GM18517 (cell line): ENCODE measurements at regions not wholly inside any gene's neighbourhood (a gene's known extent, or its start where the extent isn't known, plus 50 kb on each side); places are given as distances from the start of the nearest gene placed in this dataset.

ENCODE experiments used
- ATAC-seq: cut with Tn5 transposase; IDR thresholded peaks from one replicate; pipeline ENCODE4 v1.9.1; 2021; ENCODE audit warnings: mild to moderate bottlenecking, moderate library complexity; ENCODE audit not compliant: unreplicated experiment

DNA sequence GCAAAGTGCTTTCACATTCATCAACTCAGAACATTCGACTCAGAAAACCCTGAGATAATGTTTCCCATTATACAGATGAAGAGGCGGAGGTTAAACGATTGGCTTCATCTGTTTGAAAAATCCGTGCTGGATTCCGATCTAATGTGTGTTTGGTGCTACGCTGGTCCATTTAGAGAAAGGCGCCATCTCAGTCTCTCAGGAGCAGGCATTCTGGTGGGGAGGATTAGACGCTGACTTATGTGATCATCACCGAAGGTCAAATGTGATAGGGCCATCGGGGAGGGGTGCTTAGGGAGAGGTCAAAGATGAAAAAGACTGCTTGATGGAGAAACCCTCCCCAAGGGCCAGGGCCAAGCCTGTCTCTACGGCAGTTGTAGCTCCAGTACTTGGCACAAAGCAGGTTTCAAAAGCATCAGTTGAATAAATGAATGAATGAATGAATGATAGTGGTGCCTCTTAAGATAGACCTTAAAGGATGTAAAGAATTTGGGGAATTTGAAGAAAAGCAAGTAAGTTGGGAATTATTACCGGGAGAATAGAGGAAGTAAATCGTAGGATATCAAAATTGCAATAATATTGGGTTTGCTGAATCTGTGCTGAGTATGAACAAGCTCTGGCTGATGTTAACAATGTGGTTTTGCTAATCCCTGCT, 160.6 kb upstream of the SHB start:
- ATAC-seq: no peak

DNA sequence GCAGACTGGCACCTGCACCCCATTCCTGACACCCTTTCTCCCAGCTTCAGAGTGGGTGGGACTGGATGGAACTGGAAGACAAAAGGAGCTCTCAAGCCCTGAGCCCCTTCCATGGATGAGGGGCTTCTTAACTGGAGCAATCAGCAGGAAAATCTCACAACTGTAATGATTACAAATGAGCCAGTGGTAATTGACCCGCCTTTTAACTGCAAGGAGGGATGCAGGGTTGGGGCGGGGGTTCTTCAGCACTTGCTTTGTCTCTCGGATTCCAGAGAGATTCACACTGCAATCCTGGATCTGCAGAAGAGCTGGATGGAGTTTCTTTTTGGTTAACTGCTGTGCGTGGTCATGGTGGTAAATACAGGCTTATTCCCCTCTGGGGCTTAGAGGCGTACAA, 160.1 kb upstream of the SHB start:
- no peak for ATAC-seq

DNA sequence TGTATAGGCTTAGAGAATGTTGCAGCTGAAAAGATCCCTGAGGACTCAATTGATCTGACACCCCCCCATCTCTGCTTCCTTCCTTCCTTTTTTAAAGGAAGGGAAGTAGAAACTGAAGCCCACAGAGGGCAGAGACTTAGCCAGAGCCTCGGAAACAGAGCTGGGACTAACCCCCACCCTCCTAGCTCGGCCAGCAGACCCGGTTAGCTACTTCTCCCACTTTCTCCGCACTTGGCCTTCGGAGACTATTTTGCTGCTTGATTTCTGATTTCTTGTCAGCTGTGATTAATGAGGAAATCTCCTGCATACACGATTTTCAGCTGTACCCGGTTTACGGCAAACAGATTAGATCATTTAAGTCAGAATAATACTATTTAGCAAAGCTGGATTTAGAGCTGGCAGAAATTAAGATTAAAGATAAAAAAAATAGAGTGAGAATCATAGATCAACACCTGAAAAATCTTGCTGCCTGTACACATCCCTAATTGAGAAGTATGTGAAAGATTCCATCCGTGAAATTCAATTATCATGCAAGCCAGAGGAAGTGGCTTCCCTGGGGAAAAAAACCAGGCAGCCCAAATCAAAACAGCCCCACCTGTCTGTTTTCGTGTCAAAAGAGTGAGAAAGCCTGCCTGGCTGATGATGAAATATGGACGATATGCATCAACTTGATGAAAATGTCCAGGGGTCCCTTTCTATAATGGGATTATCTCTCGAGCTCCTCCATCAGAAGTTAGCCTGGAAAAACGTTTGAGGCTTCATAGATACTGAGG, 159.5 kb upstream of the SHB start:
- ATAC-seq: no peak

DNA sequence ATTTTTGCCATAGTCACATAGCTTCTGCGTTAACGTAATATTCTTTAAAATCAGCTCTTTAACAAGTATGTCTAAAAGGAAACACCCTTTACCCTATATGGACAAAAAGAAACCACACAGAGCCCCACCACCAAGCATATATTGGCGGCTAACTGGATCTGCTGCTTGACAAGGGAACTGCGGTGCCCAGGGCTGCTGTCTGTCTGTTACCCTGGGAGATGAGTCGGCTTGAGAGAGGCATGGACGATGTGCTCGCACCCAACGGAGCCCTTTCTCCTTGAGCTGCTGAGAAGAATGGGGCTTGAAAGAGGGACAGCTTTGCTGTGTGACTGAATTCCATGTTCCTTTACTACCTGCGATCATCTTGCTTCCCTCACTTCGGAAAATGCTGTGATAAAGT, 158.6 kb upstream of the SHB start:
- ATAC-seq: no peak

DNA sequence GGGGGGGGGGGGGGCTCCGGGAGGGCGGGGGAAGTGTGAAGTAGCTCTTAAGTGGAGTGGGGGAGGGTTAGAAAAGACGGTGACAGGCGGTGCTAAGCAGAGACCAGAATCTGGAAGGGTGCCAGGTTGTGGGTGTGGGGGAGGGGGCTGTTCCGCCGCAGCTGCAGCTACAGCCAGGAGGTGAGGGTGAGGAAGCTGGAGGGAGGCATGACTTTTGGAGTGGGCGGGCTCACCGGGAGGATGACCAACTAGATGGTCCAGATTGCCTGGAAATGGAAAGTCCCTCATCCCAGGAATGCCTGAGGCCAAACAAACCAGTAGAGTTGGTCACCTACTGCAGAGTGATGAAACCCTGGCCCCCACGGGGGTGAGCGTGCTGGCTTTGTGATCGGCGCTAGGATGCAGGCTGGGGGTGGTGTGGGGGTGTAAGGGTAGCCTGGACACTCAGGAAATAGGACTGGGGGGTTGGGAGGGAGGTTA, 158.1 kb upstream of the SHB start:
- ATAC-seq: no peak

DNA sequence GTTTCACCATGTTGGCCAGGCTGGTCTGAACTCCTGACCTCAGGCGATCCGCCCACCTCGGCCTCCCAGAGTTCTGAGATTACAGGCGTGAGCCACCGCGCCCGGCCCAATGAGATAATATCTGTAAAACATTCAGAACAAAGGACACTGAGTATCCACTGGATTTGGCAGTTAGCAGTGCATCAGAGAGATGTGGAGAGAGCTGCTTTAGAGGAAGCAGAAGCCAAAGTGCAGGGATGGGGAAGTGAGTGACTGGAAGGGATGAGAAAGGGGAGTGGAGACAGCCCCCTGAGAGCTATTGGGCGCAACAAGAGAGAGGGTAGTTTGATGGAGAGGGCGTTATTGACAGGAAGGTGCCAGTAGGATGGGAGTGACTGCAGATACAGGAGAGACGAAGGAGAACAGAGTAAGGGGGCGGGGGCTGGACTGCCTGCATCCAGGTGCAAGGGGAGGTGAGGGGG, 157.5 kb upstream of the SHB start:
- no peak for ATAC-seq

DNA sequence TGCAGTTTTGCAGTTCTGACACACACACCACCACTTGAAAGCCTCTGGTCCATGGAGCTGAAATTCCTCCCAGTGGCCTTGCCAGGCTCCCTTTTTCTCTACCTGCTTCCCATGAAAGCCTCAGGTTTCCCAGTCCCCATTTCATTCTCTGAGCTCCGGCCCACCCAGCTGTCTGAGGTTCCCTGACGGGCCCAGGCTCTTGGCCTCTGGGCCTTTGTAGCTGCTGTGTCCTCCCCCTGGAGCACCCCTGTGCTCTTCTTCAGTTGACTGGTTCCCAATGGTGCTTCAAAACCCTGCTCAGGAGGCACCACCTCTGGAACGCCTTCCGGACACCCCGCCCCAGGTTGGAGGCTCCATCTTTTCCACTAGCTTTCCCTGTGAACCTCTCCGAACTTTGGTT, 155.9 kb upstream of the SHB start:
- ATAC-seq: no peak

DNA sequence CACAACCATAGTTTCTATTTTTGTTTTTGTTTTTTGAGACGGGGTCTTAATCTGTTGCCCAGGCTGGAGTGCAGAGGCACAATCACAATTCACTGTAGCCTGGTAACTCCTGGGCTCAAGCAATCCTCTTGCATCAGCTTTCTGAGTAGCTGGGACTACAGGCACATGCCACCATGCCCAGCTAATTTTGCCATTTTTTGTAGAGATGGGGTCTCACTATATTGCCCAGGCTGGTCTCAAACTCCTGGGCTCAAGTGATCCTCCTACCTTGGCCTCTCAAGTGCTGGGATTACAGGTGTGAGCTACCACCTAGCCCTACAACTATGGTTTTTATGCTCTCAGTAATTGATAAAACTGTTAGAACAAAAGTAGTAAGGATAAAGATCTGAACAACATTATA, 147.5 kb upstream of the SHB start:
- ATAC-seq: no peak

DNA sequence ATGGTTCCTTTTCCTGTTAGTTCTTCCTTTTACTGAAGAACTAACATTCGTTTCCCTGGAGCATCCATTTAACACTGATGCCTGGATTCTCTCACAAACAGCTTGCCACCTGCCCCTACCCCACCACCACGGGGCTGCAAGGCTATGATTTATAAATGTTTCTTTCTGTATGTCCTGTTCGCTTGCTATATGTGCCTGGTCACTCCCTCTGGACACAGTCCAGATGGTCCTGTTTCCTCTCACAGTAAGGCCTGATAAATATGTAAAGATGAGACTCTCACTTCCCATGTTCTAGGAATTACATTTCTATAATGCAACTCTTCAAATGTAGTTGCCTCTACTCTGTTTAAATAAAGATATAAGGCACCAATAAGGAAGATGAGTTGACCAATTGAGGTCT, 146.4 kb upstream of the SHB start:
- no peak for ATAC-seq

DNA sequence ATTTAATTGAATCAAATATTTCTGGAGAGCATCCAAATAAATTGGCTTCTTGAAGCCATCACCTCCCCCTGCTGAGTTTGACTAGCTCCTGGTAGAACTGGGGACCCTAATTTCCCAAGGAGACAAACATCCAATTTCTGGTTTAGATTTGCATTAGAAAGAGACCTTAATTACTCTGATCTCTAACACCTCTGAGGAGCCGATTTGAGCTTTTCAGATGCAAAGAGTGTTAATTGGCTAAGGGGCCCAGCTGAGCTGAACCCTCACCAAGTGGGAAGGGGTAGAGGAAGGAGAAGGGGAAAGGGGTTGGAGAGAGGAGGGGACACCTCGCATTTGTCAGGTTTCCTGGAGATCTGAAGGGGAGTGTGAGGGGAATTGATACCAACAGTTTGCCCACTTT, 145.4 kb upstream of the SHB start:
- no peak for ATAC-seq

DNA sequence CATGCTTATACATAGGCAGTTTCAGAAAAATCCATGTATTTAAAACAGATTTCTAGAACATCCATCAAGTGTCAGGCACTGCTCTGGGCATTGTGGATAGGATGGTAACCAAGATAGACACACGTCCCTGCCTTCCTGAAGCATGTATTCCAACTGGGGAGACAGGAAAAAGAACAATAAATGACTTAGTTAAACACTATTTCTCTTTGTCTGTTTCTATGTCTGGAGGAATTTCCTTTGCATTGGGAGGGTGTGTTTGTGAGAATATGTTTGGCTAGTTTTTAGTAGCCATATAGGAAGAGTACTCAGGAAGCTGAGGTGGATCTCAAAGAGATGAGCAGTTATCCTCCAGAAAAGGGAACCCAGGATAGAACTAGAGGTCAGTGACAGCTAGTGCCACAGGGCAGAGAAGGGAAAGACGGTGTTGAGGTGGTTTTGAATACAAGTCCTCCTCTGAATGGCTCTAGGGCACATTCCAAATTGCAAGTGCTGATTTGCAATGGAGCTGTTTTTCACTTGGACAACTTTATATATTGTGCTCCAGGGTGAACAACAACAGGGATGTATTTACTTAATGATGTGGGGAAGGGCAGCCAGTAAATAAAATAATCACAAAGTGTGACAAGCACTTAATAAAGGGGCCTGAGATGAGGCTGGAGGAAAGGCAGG, 144.7 kb upstream of the SHB start:
- no peak for ATAC-seq

DNA sequence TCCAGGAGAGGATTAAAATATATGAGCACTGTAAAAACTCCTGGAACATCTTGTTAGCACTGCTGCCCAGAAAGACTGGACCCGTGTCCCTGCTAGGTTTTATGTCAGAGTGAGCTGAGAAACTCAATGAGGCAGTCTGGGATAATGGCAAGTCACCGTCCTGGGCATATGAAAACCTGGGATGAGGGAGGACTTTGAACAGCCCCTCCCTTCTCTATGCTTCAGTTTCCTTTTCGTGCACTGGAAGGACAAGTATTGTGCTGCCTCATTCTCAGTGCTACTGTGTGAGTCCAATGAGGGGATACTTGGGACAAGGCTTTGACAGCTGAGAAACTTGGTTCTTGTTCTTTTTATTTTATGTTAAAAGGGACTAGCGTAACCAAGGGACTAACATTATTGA, 143.0 kb upstream of the SHB start:
- ATAC-seq: no peak

DNA sequence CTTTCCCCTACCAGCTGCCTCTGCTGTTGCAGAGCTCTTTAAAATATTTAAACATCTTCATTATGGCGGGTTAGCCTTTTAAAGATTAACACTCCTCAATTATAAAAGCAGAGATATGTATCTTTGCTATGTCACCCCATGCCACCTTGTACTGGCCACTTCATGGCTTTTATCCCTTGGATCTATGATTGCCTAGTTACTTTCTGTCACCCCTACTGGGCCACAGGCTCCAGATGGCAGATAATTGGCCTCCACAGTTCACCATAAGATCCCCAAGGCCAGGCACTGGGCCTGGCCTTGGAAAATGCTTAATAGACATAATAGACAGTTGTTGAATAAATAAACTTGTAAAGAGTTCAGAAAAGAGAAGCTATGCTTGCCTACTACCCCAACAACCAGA, 142.0 kb upstream of the SHB start:
- ATAC-seq: no peak

DNA sequence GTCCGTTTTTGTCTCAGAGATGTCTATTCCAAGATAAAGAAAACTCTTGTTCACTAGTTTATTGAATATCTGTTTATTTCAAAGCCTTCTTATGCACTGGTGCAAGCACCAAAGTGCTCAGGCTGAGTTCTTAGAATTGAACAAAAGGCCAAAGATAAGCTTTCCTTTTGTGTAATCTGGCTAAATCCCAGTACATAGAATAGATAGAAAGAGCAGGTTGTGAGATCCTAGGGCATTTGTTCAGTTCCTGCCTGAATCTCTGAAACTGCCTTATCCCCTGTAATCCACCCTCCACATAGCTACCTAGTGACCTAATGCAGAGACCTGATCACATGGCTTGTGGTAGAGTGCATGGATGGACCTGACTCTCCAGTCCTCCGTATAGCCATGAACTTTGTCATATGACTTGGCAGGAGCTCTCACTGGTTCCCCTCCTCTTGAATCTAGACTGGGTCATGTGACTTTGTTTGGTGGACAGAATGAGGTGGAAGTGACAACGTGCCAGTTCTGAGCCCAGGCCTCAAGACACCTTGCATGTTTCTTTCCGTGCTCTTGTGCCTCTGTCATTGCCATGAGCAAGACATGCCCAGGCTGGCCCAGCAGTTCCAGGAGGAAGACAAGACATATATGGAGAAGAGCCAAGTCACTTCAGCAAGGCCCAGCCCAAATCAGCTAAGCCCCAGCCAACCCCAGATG, 139.3 kb upstream of the SHB start:
- ATAC-seq: no peak

DNA sequence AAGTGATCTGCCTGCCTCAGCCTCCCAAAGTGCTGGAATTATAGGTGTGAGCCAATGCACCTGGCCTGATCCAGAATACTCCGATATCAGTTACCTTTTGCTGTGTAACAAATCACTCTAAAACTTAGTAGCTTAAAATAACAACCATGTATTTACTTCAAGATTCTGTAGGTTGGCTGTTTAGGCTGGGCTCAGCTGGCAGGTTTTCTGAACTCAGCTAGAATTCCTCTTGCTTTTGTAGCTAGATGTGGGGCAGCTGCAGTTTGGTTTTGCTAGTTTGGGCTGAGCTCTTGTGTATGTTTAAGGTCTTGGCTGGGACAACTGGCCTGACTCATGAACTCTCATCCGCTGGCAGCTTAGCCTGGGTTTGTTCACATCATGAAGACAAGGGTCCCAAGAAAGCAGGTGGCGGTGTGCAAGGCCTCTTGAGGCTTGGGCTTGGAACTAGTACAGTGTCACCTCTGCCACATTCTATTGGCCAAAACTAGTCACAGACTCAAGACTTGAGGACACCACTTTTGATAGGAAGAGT, 138.3 kb upstream of the SHB start:
- ATAC-seq: no peak

DNA sequence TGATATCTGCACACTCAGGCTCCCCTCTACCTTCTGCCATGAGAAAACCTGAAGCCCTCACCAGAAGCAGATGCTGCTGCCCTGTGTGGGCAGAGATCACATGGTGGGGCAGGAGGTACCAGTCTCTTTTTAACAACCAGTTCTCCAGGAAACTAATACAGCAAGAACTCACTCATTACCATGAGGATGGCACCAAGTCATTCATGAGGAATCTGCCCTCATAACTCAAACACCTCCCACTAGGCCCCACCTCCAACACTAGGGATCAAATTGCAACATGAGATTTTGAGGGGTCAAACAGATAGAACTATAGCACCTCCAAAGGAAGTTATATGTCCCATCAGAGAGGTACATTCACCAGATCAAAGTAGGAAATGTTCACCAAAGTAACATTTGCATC, 136.3 kb upstream of the SHB start:
- ATAC-seq: no peak

DNA sequence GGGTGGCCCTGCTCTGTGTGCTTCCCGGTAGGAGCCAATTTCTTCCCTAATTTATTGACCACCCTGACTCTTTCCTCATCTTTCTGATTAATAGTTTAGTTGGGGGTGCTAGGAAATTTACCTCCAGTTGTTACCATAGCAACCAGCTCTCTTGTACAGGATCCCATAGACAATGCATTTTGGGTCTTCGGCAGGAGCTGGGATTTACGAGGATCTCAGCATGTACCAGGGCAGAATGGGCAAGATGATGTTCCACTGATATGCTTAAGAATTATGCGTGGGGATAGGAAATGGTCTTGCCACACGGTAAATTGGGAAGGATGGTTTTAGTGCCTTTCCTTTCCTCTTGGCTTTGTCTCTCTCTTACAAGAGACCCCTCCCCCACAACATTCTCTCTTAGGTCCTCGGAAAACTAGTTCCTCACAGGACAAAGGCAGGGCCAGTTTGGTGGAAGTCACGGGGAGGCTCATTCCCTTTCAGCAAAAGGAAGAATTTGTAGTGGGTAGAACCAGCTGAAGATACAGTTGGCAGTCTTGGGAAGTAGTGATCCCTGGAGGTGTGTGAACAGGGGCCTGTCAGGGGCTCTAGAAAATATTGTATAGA, 133.4 kb upstream of the SHB start:
- ATAC-seq: no peak

DNA sequence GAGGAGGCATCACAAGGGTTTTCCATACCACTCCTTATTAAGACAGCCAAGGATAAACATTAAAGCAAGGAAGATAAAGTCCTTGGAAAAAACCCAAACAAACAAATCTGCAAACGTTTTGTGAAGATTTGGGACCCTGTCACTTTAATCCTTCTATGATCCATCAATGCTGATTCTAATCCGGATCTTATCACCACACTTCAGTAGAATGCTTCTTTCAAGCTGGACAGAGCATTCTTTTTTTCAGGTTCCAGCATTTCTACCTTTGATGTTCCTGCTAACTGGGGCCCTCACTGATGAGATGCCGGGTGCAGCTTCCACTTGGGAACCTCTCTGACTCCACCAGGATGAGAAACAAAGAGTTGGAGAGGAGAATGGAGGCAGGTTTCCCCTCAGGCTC, 132.8 kb upstream of the SHB start:
- no peak for ATAC-seq

DNA sequence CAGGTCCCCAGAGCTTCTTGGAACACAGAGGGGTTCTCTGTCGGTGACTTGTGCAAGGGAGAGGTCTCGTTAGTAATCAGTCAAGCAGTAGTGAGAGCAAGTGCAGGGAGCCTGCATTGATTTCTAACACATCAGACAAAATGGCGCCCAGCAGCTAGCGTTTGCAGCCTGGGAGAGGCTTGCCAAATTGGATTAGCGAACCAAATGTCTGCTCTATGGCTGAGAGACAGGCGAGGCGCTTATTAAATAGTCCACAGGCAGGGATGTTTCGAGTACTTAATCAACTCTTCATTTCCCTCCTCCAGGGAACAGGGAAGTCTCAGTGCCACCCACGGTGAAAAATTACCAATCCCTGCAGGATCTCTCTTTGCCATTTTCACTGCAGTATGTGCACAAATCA, 131.4 kb upstream of the SHB start:
- no peak for ATAC-seq

DNA sequence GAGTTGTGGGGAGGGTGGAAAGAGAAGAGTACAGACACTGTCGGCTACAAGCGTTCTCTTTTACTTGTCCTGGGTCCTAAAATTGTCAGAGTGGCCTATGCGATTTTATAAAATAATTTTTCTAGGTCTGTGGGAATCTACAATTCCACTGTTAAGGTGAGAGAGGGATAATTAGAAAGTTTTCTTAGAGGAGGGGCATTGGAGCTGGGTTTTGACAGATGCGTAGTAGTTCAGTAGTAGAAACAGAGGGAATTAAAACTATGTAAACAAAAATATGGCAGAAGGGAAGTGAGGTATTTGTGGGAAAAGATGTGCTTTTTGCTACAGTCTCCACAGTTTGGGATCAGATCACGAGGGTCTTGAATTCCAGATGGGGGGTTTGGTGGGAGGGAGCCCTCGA, 129.1 kb upstream of the SHB start:
- no peak for ATAC-seq

DNA sequence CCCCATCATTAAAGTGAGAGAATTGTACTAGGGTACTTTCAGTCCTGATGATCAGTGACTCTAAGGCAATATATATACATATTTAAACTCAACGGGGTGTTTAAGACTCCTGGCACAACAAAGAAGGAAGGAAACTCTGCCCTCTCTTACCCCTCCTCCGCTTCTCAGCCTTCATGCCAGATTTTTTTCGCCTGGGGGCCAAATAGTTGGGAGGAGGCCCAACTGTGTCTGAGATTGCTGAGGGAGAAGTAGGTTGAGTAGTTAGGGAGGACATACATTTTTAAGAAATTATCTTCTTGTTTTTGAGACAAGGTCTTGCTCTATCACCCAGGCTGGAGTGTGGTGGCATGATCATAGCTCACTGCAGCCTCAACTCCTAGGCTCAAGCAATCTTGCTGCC, 127.7 kb upstream of the SHB start:
- no peak for ATAC-seq
